MCF 10A (cell line): ENCODE measurements at regions not wholly inside any gene's neighbourhood (a gene's known extent, or its start where the extent isn't known, plus 50 kb on each side); places are given as distances from the start of the nearest gene placed in this dataset.

Experiments used
- BruUV-seq: library from RNA; stranded (reverse); fragments of 400-500 nt; replicated peaks from 2 replicates; lab custom pipeline; 2021; lab: Mats Ljungman, UMichigan
- CTCF ChIA-PET: fragments of 300-600 bp; sonication (Branson Sonifier 250); formaldehyde crosslinking; extraction: SDS; loops from one replicate; lab custom pipeline; 2021; ENCODE audit warnings: antibody characterized with exemption, inconsistent platforms; lab: Yijun Ruan, JAX
- POLR2A ChIA-PET: fragments of 300-600, 350-650 bp; sonication (Branson Sonifier 250); formaldehyde crosslinking; extraction: SDS; loops from one replicate; lab custom pipeline; 2020; ENCODE audit warnings: antibody characterized with exemption, inconsistent platforms; lab: Yijun Ruan, JAX
- DNase-seq: peaks from one replicate; pipeline ENCODE4 v3.0.0-alpha.2; 2018; ENCODE audit not compliant: unreplicated experiment
- H3K27ac Mint-ChIP-seq: one replicate; pipeline ENCODE4 v1.8.0; 2022; ENCODE audit warnings: mild to moderate bottlenecking, low read depth, mixed read lengths; ENCODE audit not compliant: unreplicated experiment
- H3K27me3 Mint-ChIP-seq: one replicate; pipeline ENCODE4 v1.8.0; 2022; ENCODE audit warnings: mixed read lengths; ENCODE audit not compliant: insufficient read depth, unreplicated experiment
- H3K36me3 Mint-ChIP-seq: one replicate; pipeline ENCODE4 v1.8.0; 2022; ENCODE audit warnings: mild to moderate bottlenecking, moderate library complexity, mixed read lengths; ENCODE audit not compliant: insufficient read depth, unreplicated experiment
- H3K4me1 Mint-ChIP-seq: one replicate; pipeline ENCODE4 v1.8.0; 2022; ENCODE audit warnings: mixed read lengths; ENCODE audit not compliant: insufficient read depth, unreplicated experiment
- H3K4me3 Mint-ChIP-seq: one replicate; pipeline ENCODE4 v1.8.0; 2022; ENCODE audit warnings: mild to moderate bottlenecking, moderate library complexity, mixed read lengths; ENCODE audit not compliant: unreplicated experiment
- H3K9me3 Mint-ChIP-seq: one replicate; pipeline ENCODE4 v1.8.0; 2022; ENCODE audit warnings: mixed read lengths; ENCODE audit not compliant: unreplicated experiment
- intact Hi-C: fragments of 100-400 bp; cut with micrococcal nuclease; formaldehyde crosslinking; loops from 2 replicates; pipeline ENCODE4 v1.14.1; 2022
- TF ChIP-seq, protein P1 (sequence below): fragments of 200-600 bp; IDR thresholded peaks from one replicate; pipeline ENCODE4 v1.8.0; 2022; ENCODE audit warnings: antibody characterized with exemption, mild to moderate bottlenecking; ENCODE audit not compliant: unreplicated experiment

DNA sequence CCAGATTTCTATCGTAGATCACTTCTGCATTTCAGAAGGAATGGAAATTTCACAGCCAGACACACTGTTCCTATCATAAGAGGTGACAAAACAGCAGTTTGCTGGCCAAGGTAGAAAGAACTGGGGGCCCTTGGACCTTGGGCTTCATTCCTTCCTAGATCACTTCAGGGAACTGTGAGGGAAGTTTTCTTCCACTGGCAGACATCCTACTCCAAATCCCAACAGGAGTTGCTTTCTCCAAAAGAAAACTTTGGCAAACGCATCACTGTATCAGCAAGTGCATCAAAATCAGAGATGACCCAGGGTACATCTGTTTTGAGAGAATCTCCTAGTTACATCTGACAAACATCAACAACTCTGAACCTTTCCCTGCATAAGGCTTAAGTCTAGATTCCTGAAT, 348.4 kb upstream of the KLHL29 start:
- Mint-ChIP-seq H3K4me1 (no peaks in the 10 kb centered on the region), H3K4me3 (no peak overlapping the region), H3K9me3 (no peaks in the 10 kb centered on the region), H3K36me3 (no peaks in the 10 kb centered on the region), H3K27me3 (peaks cover 26% of the 10 kb centered on the region), H3K27ac (no peak overlapping the region)
- intact Hi-C loops: no loop called here
- TF ChIP-seq, protein P1, sequence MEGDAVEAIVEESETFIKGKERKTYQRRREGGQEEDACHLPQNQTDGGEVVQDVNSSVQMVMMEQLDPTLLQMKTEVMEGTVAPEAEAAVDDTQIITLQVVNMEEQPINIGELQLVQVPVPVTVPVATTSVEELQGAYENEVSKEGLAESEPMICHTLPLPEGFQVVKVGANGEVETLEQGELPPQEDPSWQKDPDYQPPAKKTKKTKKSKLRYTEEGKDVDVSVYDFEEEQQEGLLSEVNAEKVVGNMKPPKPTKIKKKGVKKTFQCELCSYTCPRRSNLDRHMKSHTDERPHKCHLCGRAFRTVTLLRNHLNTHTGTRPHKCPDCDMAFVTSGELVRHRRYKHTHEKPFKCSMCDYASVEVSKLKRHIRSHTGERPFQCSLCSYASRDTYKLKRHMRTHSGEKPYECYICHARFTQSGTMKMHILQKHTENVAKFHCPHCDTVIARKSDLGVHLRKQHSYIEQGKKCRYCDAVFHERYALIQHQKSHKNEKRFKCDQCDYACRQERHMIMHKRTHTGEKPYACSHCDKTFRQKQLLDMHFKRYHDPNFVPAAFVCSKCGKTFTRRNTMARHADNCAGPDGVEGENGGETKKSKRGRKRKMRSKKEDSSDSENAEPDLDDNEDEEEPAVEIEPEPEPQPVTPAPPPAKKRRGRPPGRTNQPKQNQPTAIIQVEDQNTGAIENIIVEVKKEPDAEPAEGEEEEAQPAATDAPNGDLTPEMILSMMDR: no peak
- CTCF ChIA-PET: no interaction called here
- no peak for DNase-seq
- POLR2A ChIA-PET: no interaction called here
- no TSS peak for BruUV-seq

DNA sequence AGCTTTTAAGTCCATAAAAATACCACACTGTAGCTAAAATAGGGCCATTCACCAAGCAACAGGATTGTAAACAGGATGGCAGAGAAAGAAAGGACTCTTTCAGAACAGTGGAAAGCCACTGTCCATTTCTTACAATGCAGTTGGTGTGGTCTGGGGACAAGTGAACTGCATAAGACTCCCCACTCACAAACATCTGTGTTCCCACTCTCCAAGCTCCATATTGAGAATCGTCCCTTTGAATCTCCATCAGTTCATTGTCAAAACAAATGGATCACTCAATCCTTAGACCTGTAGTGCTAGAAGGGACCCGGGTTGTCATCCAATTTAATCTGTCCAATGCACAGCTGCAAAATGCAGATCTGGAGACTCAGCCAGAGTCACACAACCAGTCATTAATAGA, 347.4 kb upstream of the KLHL29 start:
- H3K36me3 Mint-ChIP-seq: no peaks in the 10 kb centered on the region
- no peak overlapping the region for H3K27ac Mint-ChIP-seq
- POLR2A ChIA-PET: no interaction called here
- H3K4me3 Mint-ChIP-seq: no peak overlapping the region
- TF ChIP-seq, protein P1: no peak
- no TSS peak for BruUV-seq
- DNase-seq: no peak
- CTCF ChIA-PET: no interaction called here
- H3K9me3 Mint-ChIP-seq: no peaks in the 10 kb centered on the region
- intact Hi-C loops: no loop called here
- no peaks in the 10 kb centered on the region for H3K4me1 Mint-ChIP-seq
- peaks cover 29% of the 10 kb centered on the region for H3K27me3 Mint-ChIP-seq

DNA sequence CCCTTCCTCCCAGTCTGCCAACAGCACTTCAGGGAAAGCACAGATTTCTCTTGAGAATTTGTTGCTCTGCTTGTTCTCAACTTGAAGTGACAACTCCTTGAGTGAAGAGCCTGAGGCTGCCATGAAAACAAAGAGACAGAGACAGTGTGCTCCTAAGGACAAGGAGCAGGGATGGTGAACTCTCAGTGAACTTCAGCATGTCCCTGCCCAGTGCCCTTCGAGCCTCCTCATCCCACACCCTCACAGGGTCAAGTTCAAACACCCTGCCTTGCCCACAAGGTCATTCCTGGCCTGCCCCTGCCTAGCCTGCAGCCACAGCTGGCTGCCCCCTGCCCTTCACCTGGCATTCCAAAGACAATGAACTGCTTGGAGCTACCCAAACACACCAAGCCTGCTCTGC, 343.5 kb upstream of the KLHL29 start:
- peaks cover 47% of the 10 kb centered on the region for H3K27me3 Mint-ChIP-seq
- H3K4me3 Mint-ChIP-seq: no peak overlapping the region
- no TSS peak for BruUV-seq
- no peaks in the 10 kb centered on the region for H3K9me3 Mint-ChIP-seq
- DNase-seq: no peak
- TF ChIP-seq, protein P1: no peak
- H3K4me1 Mint-ChIP-seq: no peaks in the 10 kb centered on the region
- intact Hi-C loops: no loop called here
- no peak overlapping the region for H3K27ac Mint-ChIP-seq
- H3K36me3 Mint-ChIP-seq: no peaks in the 10 kb centered on the region
- ChIA-PET CTCF (interaction anchor here (0.6 kb wide), 1 partner anchor 1368 kb away, joined by 3 read pairs; no protein-coding TSS in a partner anchor), POLR2A (no interaction called here)

DNA sequence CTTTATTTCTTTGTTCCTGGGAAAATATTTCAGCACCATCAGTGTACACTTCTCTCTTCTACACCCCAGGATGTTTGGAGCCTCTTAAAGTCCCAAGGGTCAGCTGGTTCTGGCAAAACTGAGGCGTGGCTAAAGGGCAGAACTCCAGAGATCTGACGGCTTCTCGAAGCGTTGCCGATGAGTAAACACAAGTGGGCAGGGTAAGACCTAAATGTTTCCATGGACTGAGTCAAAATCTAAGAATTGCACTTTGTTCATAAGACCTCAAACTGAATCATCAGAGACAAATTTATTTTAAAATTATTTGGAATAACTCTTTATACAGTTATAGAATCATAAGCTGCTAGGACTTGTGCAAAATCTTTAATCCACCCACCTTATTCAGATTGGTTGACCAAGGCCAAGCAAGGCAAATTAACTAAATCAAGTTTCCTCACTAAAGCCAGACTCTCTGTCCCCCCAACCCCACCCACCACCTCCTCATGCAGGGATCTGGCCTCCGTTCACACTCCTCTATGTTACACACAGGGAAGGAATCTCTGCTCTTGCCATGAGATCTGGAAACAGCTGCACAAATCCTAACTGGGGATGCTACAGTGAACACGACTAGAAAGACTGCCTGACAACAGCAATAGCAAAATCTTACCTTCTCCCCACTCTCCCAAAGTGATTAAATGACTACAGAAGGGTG, 342.6 kb upstream of the KLHL29 start:
- TF ChIP-seq, protein P1: no peak
- no peaks in the 10 kb centered on the region for H3K36me3 Mint-ChIP-seq
- peaks cover 47% of the 10 kb centered on the region for H3K27me3 Mint-ChIP-seq
- intact Hi-C loops: no loop called here
- H3K4me1 Mint-ChIP-seq: no peaks in the 10 kb centered on the region
- CTCF ChIA-PET: interaction anchor here (0.6 kb wide), 1 partner anchor 1367 kb away, joined by 3 read pairs; no protein-coding TSS in a partner anchor
- peak; percentile 8 for DNase-seq
- H3K9me3 Mint-ChIP-seq: no peaks in the 10 kb centered on the region
- no peak overlapping the region for H3K27ac Mint-ChIP-seq
- no TSS peak for BruUV-seq
- no peak overlapping the region for H3K4me3 Mint-ChIP-seq
- POLR2A ChIA-PET: no interaction called here
